Suprapubic skin (tissue), 4 donors: ENCODE measurements at regions not wholly inside any gene's neighbourhood (a gene's known extent, or its start where the extent isn't known, plus 50 kb on each side); places are given as distances from the start of the nearest gene placed in this dataset.

ENCODE experiments used
- EP300 ChIP-seq: sonication (generic); formaldehyde crosslinking; IDR thresholded peaks from one replicate; pipeline ENCODE4 v1.6.1; 2017; ENCODE audit warnings: antibody characterized with exemption
- POLR2A ChIP-seq, 2 donors: fragments of 450-650 bp; IDR thresholded peaks; one replicate each; pipeline ENCODE4 v1.6.1; 2017; ENCODE audit warnings: antibody characterized with exemption in 2 of 2, mild to moderate bottlenecking in 2 of 2, moderate library complexity in 2 of 2
- POLR2AphosphoS5 ChIP-seq, 3 donors: sonication (generic); formaldehyde crosslinking; IDR thresholded peaks; one replicate each; pipeline ENCODE4 v1.6.1; 2017; ENCODE audit warnings: antibody characterized with exemption in 3 of 3
- TF ChIP-seq, protein P1 (sequence below), 2 donors: fragments of 200-600 bp in 1 of 2; fragments of 450-650 bp in 1 of 2; sonication (generic) in 1 of 2; IDR thresholded peaks; one replicate each; pipeline ENCODE4 v1.5.1; 2016 to 2019; ENCODE audit warnings: antibody characterized with exemption in 2 of 2, mild to moderate bottlenecking in 1 of 2, moderate library complexity in 1 of 2

- TF ChIP-seq, protein P1, sequence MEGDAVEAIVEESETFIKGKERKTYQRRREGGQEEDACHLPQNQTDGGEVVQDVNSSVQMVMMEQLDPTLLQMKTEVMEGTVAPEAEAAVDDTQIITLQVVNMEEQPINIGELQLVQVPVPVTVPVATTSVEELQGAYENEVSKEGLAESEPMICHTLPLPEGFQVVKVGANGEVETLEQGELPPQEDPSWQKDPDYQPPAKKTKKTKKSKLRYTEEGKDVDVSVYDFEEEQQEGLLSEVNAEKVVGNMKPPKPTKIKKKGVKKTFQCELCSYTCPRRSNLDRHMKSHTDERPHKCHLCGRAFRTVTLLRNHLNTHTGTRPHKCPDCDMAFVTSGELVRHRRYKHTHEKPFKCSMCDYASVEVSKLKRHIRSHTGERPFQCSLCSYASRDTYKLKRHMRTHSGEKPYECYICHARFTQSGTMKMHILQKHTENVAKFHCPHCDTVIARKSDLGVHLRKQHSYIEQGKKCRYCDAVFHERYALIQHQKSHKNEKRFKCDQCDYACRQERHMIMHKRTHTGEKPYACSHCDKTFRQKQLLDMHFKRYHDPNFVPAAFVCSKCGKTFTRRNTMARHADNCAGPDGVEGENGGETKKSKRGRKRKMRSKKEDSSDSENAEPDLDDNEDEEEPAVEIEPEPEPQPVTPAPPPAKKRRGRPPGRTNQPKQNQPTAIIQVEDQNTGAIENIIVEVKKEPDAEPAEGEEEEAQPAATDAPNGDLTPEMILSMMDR (IDR thresholded peaks at IDR 0.05) = no peak
- TF ChIP-seq POLR2AphosphoS5 (IDR thresholded peaks at IDR 0.05) (no peak), POLR2A (IDR thresholded peaks at IDR 0.05) (no peak), EP300 (no peak)
These were observed 589.0 kb upstream of the CNTN5 start for GRCh38 chr11:98431463-98432359.
